Neural cell (in vitro differentiated cells): ENCODE measurements at regions not wholly inside any gene's neighbourhood (a gene's known extent, or its start where the extent isn't known, plus 50 kb on each side); places are given as distances from the start of the nearest gene placed in this dataset.
A peak's percentile ranks its signal among the peaks of the same experiment; 100 is the strongest.

Source experiments
- H2AFZ ChIP-seq: fragments of 200-600, 300-800 bp; sonication (generic), shearing (Covaris generic); 2 replicates; pipeline ENCODE4 v1.6.0; 2014; ENCODE audit warnings: low read depth, mild to moderate bottlenecking, antibody characterized with exemption, low read length, moderate library complexity
- H3F3A ChIP-seq: fragments of 200-600 bp; shearing (Covaris generic); 2 replicates; pipeline ENCODE4 v1.6.1; 2016; ENCODE audit warnings: mild to moderate bottlenecking, moderate library complexity, mixed read lengths, antibody characterized with exemption, low read length; ENCODE audit not compliant: insufficient read depth, poor library complexity, severe bottlenecking
- H3K27ac ChIP-seq: fragments of 200-600, 300-800 bp; sonication (generic), shearing (Covaris generic); 2 replicates; pipeline ENCODE4 v1.5.1; 2014; ENCODE audit warnings: mild to moderate bottlenecking, low read length, moderate library complexity
- H3K27me3 ChIP-seq: fragments of 300-800, 200-600 bp; sonication (generic), shearing (Covaris generic); 2 replicates; pipeline ENCODE4 v1.6.0; 2014; ENCODE audit warnings: mild to moderate bottlenecking, low read depth, low read length, moderate library complexity; ENCODE audit not compliant: insufficient read depth
- H3K36me3 ChIP-seq: fragments of 300-800, 200-600 bp; sonication (generic), shearing (Covaris generic); 2 replicates; pipeline ENCODE4 v1.5.1; 2014; ENCODE audit warnings: mild to moderate bottlenecking, antibody characterized with exemption, low read length, moderate library complexity; ENCODE audit not compliant: insufficient read depth
- H3K4me2 ChIP-seq: fragments of 300-800, 200-600 bp; sonication (generic), shearing (Covaris generic); 2 replicates; pipeline ENCODE4 v1.6.0; 2014; ENCODE audit warnings: mild to moderate bottlenecking, low read length
- H3K4me3 ChIP-seq: fragments of 300-800, 200-600 bp; sonication (generic), shearing (Covaris generic); 2 replicates; pipeline ENCODE4 v1.5.1; 2014; ENCODE audit warnings: mild to moderate bottlenecking, low read length, moderate library complexity
- H3K79me2 ChIP-seq: fragments of 200-600 bp; shearing (Covaris generic); replicated peaks from 2 replicates; pipeline ENCODE4 v1.6.0; 2014; ENCODE audit warnings: mild to moderate bottlenecking, low read length, moderate library complexity; ENCODE audit not compliant: insufficient read depth
- H3K9ac ChIP-seq: fragments of 300-800, 200-600 bp; sonication (generic), shearing (Covaris generic); 2 replicates; pipeline ENCODE4 v1.6.1; 2016; ENCODE audit warnings: mild to moderate bottlenecking, low read length, mixed read lengths
- H3K9me2 ChIP-seq: fragments of 200-600 bp; shearing (Covaris generic); 2 replicates; pipeline ENCODE4 v1.6.1; 2016; ENCODE audit warnings: mild to moderate bottlenecking, low read length, mixed read lengths; ENCODE audit not compliant: insufficient read depth
- H3K9me3 ChIP-seq: fragments of 200-600, 300-800 bp; sonication (generic), shearing (Covaris generic); 2 replicates; pipeline ENCODE4 v1.6.1; 2016; ENCODE audit warnings: mild to moderate bottlenecking, mixed run types, low read length, moderate library complexity, mixed read lengths
- H4K20me1 ChIP-seq: fragments of 200-600 bp; shearing (Covaris generic); 2 replicates; pipeline ENCODE4 v1.6.1; 2016; ENCODE audit warnings: mild to moderate bottlenecking, mixed run types; ENCODE audit not compliant: insufficient read depth
- EP300 ChIP-seq: fragments of 450-650 bp; conservative IDR thresholded peaks from 2 replicates; pipeline ENCODE4 v1.6.1; 2014; ENCODE audit warnings: antibody characterized with exemption, mild to moderate bottlenecking, moderate library complexity; ENCODE audit not compliant: poor library complexity, severe bottlenecking
- EZH2 ChIP-seq: fragments of 200-600, 300-800 bp; shearing (Covaris generic), sonication (generic); IDR thresholded peaks from 2 replicates; pipeline ENCODE4 v1.6.1; 2014; ENCODE audit warnings: antibody characterized with exemption, low read length, borderline replicate concordance, mild to moderate bottlenecking; ENCODE audit not compliant: insufficient read depth, poor library complexity, severe bottlenecking
- MXI1 ChIP-seq: fragments of 450-650 bp; conservative IDR thresholded peaks from 2 replicates; pipeline ENCODE4 v1.6.1; 2014; ENCODE audit warnings: antibody characterized with exemption, mild to moderate bottlenecking; ENCODE audit not compliant: poor library complexity, severe bottlenecking
- POLR2AphosphoS5 ChIP-seq: IDR thresholded peaks from 2 replicates; pipeline ENCODE4 v1.6.1; 2012
- RAD21 ChIP-seq: fragments of 450-650 bp; conservative IDR thresholded peaks from 2 replicates; pipeline ENCODE4 v1.6.1; 2014; ENCODE audit warnings: antibody characterized with exemption, mild to moderate bottlenecking, moderate library complexity
- SMC3 ChIP-seq: fragments of 450-650 bp; conservative IDR thresholded peaks from 2 replicates; pipeline ENCODE4 v1.6.1; 2014; ENCODE audit warnings: antibody characterized with exemption, mild to moderate bottlenecking, moderate library complexity; ENCODE audit not compliant: poor library complexity
- TF ChIP-seq, protein P1 (sequence below): fragments of 450-650 bp; IDR thresholded peaks from 2 replicates; pipeline ENCODE4 v1.5.1; 2014; ENCODE audit warnings: antibody characterized with exemption, mild to moderate bottlenecking, moderate library complexity; ENCODE audit not compliant: poor library complexity, severe bottlenecking
- TF ChIP-seq, protein P2 (sequence below): IDR thresholded peaks from 2 replicates; pipeline ENCODE4 v1.6.1; 2012; ENCODE audit warnings: borderline replicate concordance

DNA sequence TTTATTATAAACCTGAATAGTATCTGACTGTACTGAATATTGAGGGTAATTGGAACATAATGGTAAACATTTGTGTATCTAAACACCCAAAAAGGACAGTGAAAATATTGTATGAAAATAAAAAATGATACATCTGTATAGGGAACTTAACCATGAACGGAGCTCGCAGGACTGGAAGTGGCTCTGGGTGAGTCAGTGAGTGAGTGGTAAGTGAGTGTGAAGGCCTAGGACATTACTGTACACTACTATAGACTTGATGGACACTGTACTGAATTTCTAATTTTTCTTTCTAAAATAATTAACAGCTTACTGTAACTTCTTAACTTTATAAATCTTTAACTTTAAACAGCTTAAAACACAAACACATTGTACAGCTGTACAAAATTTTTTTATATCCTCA lies 454.5 kb upstream of the FZD8 start:
- no peak overlapping the region for H3K27ac ChIP-seq
- H3K79me2 ChIP-seq = no peaks in the 10 kb centered on the region
- H3K4me3 ChIP-seq = no peak overlapping the region
- H3K9me2 ChIP-seq = no peaks in the 10 kb centered on the region
- no peak overlapping the region for H3K9ac ChIP-seq
- no peaks in the 10 kb centered on the region for H3F3A ChIP-seq
- H2AFZ ChIP-seq = no peak overlapping the region
- H4K20me1 ChIP-seq = no peaks in the 10 kb centered on the region
- no peaks in the 10 kb centered on the region for H3K27me3 ChIP-seq
- H3K36me3 ChIP-seq = no peaks in the 10 kb centered on the region
- no peak overlapping the region for H3K4me2 ChIP-seq
- TF ChIP-seq SMC3 = no peak
- TF ChIP-seq, protein P1, sequence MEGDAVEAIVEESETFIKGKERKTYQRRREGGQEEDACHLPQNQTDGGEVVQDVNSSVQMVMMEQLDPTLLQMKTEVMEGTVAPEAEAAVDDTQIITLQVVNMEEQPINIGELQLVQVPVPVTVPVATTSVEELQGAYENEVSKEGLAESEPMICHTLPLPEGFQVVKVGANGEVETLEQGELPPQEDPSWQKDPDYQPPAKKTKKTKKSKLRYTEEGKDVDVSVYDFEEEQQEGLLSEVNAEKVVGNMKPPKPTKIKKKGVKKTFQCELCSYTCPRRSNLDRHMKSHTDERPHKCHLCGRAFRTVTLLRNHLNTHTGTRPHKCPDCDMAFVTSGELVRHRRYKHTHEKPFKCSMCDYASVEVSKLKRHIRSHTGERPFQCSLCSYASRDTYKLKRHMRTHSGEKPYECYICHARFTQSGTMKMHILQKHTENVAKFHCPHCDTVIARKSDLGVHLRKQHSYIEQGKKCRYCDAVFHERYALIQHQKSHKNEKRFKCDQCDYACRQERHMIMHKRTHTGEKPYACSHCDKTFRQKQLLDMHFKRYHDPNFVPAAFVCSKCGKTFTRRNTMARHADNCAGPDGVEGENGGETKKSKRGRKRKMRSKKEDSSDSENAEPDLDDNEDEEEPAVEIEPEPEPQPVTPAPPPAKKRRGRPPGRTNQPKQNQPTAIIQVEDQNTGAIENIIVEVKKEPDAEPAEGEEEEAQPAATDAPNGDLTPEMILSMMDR = no peak
- TF ChIP-seq, protein P2, sequence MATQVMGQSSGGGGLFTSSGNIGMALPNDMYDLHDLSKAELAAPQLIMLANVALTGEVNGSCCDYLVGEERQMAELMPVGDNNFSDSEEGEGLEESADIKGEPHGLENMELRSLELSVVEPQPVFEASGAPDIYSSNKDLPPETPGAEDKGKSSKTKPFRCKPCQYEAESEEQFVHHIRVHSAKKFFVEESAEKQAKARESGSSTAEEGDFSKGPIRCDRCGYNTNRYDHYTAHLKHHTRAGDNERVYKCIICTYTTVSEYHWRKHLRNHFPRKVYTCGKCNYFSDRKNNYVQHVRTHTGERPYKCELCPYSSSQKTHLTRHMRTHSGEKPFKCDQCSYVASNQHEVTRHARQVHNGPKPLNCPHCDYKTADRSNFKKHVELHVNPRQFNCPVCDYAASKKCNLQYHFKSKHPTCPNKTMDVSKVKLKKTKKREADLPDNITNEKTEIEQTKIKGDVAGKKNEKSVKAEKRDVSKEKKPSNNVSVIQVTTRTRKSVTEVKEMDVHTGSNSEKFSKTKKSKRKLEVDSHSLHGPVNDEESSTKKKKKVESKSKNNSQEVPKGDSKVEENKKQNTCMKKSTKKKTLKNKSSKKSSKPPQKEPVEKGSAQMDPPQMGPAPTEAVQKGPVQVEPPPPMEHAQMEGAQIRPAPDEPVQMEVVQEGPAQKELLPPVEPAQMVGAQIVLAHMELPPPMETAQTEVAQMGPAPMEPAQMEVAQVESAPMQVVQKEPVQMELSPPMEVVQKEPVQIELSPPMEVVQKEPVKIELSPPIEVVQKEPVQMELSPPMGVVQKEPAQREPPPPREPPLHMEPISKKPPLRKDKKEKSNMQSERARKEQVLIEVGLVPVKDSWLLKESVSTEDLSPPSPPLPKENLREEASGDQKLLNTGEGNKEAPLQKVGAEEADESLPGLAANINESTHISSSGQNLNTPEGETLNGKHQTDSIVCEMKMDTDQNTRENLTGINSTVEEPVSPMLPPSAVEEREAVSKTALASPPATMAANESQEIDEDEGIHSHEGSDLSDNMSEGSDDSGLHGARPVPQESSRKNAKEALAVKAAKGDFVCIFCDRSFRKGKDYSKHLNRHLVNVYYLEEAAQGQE = no peak
- no peak for TF ChIP-seq POLR2AphosphoS5
- no peak for TF ChIP-seq MXI1
- H3K9me3 ChIP-seq = peaks cover 2% of the 10 kb centered on the region

DNA sequence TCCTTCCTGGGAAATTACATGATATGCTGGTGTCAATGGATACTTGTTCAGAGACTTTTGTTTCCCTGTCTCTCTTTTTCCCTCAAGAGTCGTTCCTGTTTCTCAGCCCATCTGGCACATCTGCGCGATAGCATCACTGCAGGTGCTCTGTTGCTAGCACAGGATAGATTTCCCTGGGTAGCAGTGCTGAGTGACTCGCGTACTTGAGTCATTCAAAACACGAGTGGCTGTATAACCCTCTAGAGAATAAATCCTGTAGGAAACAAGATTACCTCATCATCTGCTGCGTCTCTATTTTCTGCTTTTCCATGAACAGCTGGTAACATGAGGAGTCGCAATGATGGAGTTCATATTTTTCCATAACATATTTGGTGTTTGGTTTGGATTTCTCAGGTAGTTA lies 452.0 kb upstream of the FZD8 start:
- Histone ChIP-seq H3K79me2 (no peaks in the 10 kb centered on the region), H2AFZ (no peak overlapping the region), H3K4me2 (no peak overlapping the region), H3K36me3 (no peaks in the 10 kb centered on the region), H3F3A (no peaks in the 10 kb centered on the region), H3K27me3 (no peaks in the 10 kb centered on the region), H3K9ac (no peak overlapping the region), H4K20me1 (no peaks in the 10 kb centered on the region), H3K9me3 (no peaks in the 10 kb centered on the region), H3K9me2 (no peaks in the 10 kb centered on the region), H3K4me3 (no peak overlapping the region), H3K27ac (no peak overlapping the region)
- peak; percentile 14 for TF ChIP-seq RAD21
- TF ChIP-seq, protein P2 = peak; percentile 63
- TF ChIP-seq POLR2AphosphoS5 = peak; percentile 71
- TF ChIP-seq EZH2 = no peak
- no peak for TF ChIP-seq SMC3
- TF ChIP-seq MXI1 = no peak
- peak; percentile 35 for TF ChIP-seq EP300
